Mesenchymal stem cell (in vitro differentiated cells and primary cell): ENCODE measurements at regions not wholly inside any gene's neighbourhood (a gene's known extent, or its start where the extent isn't known, plus 50 kb on each side); places are given as distances from the start of the nearest gene placed in this dataset.

Source experiments
- DNase-seq: peaks from one replicate; pipeline ENCODE4 v3.0.0-alpha.2; 2013
- H2AFZ ChIP-seq: one replicate; pipeline ENCODE4 v1.6.1; 2013; ENCODE audit warnings: low read depth, mild to moderate bottlenecking, control low read depth, inconsistent platforms, low read length, moderate library complexity
- H2AK5ac ChIP-seq: 2 replicates; pipeline ENCODE4 v1.6.1; 2013; ENCODE audit warnings: low read length, moderate library complexity, mild to moderate bottlenecking, inconsistent platforms; ENCODE audit not compliant: severe bottlenecking
- H2BK120ac ChIP-seq: one replicate; pipeline ENCODE4 v1.6.1; 2013; ENCODE audit warnings: low read depth, mild to moderate bottlenecking, inconsistent platforms, low read length, moderate library complexity
- H2BK12ac ChIP-seq, 2 experiments: one replicate each; pipeline ENCODE4 v1.6.1; 2013; ENCODE audit warnings: inconsistent platforms in 2 of 2, low read length in 2 of 2, mild to moderate bottlenecking in 2 of 2, moderate library complexity in 2 of 2, control low read depth in 1 of 2
- H2BK15ac ChIP-seq: one replicate; pipeline ENCODE4 v1.6.1; 2013; ENCODE audit warnings: mild to moderate bottlenecking, low read depth, inconsistent platforms; ENCODE audit not compliant: poor library complexity, severe bottlenecking
- H2BK5ac ChIP-seq: 2 replicates; pipeline ENCODE4 v1.6.1; 2013; ENCODE audit warnings: low read depth, mild to moderate bottlenecking, low read length, control low read depth, inconsistent platforms; ENCODE audit not compliant: poor library complexity, severe bottlenecking
- H3K14ac ChIP-seq, 2 experiments: one replicate each; pipeline ENCODE4 v1.6.1; 2013; ENCODE audit warnings: inconsistent platforms in 2 of 2, low read length in 2 of 2, control low read depth in 1 of 2, mild to moderate bottlenecking in 1 of 2, moderate library complexity in 1 of 2
- H3K18ac ChIP-seq, 2 experiments: one replicate each; pipeline ENCODE4 v1.6.1; 2013; ENCODE audit warnings: inconsistent platforms in 2 of 2, low read length in 2 of 2, control low read depth in 1 of 2, low read depth in 1 of 2, mild to moderate bottlenecking in 1 of 2
- H3K23ac ChIP-seq, 2 experiments: one replicate each; pipeline ENCODE4 v1.6.1; 2013; ENCODE audit warnings: inconsistent platforms in 2 of 2, low read length in 2 of 2, mild to moderate bottlenecking in 2 of 2, moderate library complexity in 2 of 2, control low read depth in 1 of 2
- H3K27ac ChIP-seq: 2 replicates; pipeline ENCODE4 v1.5.1; 2013; ENCODE audit warnings: mild to moderate bottlenecking, moderate library complexity, low read length, control low read depth, inconsistent platforms; ENCODE audit not compliant: poor library complexity, severe bottlenecking
- H3K27me3 ChIP-seq, 2 experiments: 2 replicates each; pipeline versions ENCODE4 v1.6.1 to v1.7.0; 2013; ENCODE audit warnings: low read length in 2 of 2, mild to moderate bottlenecking in 2 of 2, moderate library complexity in 2 of 2, control low read depth in 1 of 2, inconsistent platforms in 1 of 2; ENCODE audit not compliant: control insufficient read depth in 1 of 2, insufficient read depth in 1 of 2
- H3K36me3 ChIP-seq, 2 experiments: 2 replicates each; pipeline versions ENCODE4 v1.6.1 to v1.7.0; 2013; ENCODE audit warnings: low read length in 2 of 2, control low read depth in 1 of 2, inconsistent platforms in 1 of 2, low read depth in 1 of 2, mild to moderate bottlenecking in 1 of 2; ENCODE audit not compliant: insufficient read depth in 2 of 2, control insufficient read depth in 1 of 2
- H3K4ac ChIP-seq, 2 experiments: one replicate each; pipeline ENCODE4 v1.6.1; 2013; ENCODE audit warnings: inconsistent platforms in 2 of 2, low read length in 2 of 2, mild to moderate bottlenecking in 2 of 2, moderate library complexity in 2 of 2, control low read depth in 1 of 2, low read depth in 1 of 2
- H3K4me1 ChIP-seq: 2 replicates; pipeline ENCODE4 v1.6.1; 2013; ENCODE audit warnings: low read depth, low read length, control low read depth; ENCODE audit not compliant: control insufficient read depth, insufficient read depth
- H3K4me2 ChIP-seq: 2 replicates; pipeline ENCODE4 v1.6.1; 2013; ENCODE audit warnings: low read length, mild to moderate bottlenecking, inconsistent platforms; ENCODE audit not compliant: poor library complexity, severe bottlenecking
- H3K4me3 ChIP-seq, 2 experiments: 2 replicates each; pipeline versions ENCODE4 v1.5.1 to v1.7.0; 2013; ENCODE audit warnings: low read length in 2 of 2, mild to moderate bottlenecking in 2 of 2, control low read depth in 1 of 2, low read depth in 1 of 2; ENCODE audit not compliant: insufficient read depth in 1 of 2
- H3K79me1 ChIP-seq: replicated peaks from 2 replicates; pipeline ENCODE4 v1.6.1; 2013; ENCODE audit warnings: mild to moderate bottlenecking, control low read depth, low read length, inconsistent platforms; ENCODE audit not compliant: poor library complexity, severe bottlenecking
- H3K9ac ChIP-seq: 2 replicates; pipeline ENCODE4 v1.7.0; 2013; ENCODE audit warnings: mild to moderate bottlenecking, low read length, moderate library complexity
- H3K9me3 ChIP-seq: 2 replicates; pipeline ENCODE4 v1.7.0; 2013; ENCODE audit warnings: mild to moderate bottlenecking, low read length; ENCODE audit not compliant: control insufficient read depth
- H4K8ac ChIP-seq: one replicate; pipeline ENCODE4 v1.6.1; 2013; ENCODE audit warnings: inconsistent platforms, mild to moderate bottlenecking, low read length, moderate library complexity
- H4K91ac ChIP-seq: one replicate; pipeline ENCODE4 v1.6.1; 2013; ENCODE audit warnings: mild to moderate bottlenecking, low read length, inconsistent platforms
- WGBS: methylation state at CpG from one replicate; pipeline ENCODE4 v1.1.7; 2013; ENCODE audit warnings: mixed read lengths; 5-methylcytosine and 5-hydroxymethylcytosine counted together

DNA sequence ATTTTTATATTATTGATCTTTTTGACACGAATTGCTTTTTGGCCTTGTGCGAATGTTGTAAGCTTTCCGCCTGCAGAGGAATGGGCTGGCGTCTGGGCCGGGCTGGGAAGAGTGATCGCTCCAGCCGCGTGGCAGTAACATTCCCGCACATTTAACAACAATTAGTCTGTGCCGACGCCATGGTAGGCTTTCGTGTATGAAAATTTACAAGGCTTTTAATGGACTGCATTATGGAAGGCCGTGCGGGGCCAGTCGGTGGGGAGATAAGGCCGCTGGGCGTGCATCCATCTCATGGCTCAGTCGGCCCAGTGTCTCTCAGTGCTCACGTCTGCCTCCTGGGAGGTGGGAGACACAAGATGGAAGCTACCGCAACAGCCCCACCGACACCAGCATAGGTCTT lies 142.2 kb downstream of the PHETA1 start:
- no peak overlapping the region for H3K23ac ChIP-seq
- no peak overlapping the region for H3K4me2 ChIP-seq
- no peak overlapping the region for H3K27ac ChIP-seq
- no peak overlapping the region for H3K4me3 ChIP-seq
- H3K4ac ChIP-seq = no peak overlapping the region
- no peak overlapping the region for H2BK5ac ChIP-seq
- H3K27me3 ChIP-seq = peaks cover 11 to 24% of the 10 kb centered on the region in 2 experiments
- no peaks in the 10 kb centered on the region for H3K36me3 ChIP-seq
- DNase-seq = no peak
- H3K14ac ChIP-seq = no peak overlapping the region
- H2BK15ac ChIP-seq = no peak overlapping the region
- no peaks in the 10 kb centered on the region for H3K79me1 ChIP-seq
- H3K9ac ChIP-seq = no peak overlapping the region
- H3K18ac ChIP-seq = no peak overlapping the region
- no peaks in the 10 kb centered on the region for H3K4me1 ChIP-seq
- H2AFZ ChIP-seq = no peak overlapping the region
- H4K8ac ChIP-seq = no peak overlapping the region
- WGBS = 90% methylated on average over 21 of the region's 21 CpGs
- no peak overlapping the region for H4K91ac ChIP-seq
- no peak overlapping the region for H2AK5ac ChIP-seq
- no peak overlapping the region for H2BK12ac ChIP-seq
- no peak overlapping the region for H2BK120ac ChIP-seq
- no peaks in the 10 kb centered on the region for H3K9me3 ChIP-seq

DNA sequence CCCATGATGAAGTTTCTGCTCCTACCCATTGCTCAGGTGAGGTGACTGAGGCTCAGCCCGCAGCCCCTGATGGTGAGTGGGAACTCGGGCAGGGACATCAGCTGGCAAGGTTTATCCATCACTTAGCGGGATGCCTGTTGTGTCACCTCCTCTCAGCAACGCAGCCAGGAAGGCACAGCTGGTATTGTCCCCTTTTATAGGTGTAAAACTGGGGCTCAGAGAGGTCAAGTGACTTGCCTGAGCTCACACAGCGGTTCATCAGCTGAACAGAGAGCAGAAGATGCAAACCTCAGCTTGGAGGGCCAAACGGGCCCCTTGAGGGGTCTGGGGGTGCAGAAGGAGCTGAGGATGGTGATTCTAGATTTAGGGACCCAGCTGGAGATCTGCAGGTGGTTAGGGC lies 143.6 kb downstream of the PHETA1 start:
- H3K23ac ChIP-seq = no peak overlapping the region
- H4K91ac ChIP-seq = no peak overlapping the region
- H2BK15ac ChIP-seq = no peak overlapping the region
- H3K9ac ChIP-seq = no peak overlapping the region
- no peak overlapping the region for H3K4me2 ChIP-seq
- 76% methylated on average over 6 of the region's 6 CpGs for WGBS
- no peak overlapping the region for H3K27ac ChIP-seq
- DNase-seq = no peak
- no peak overlapping the region for H3K4me3 ChIP-seq
- H3K36me3 ChIP-seq = no peaks in the 10 kb centered on the region
- no peak overlapping the region for H2AFZ ChIP-seq
- H2BK12ac ChIP-seq = no peak overlapping the region
- peaks cover 11 to 16% of the 10 kb centered on the region in 2 experiments for H3K27me3 ChIP-seq
- no peaks in the 10 kb centered on the region for H3K4me1 ChIP-seq
- H3K14ac ChIP-seq = peak overlapping the region in 1 of 2 experiments; percentile 39
- no peaks in the 10 kb centered on the region for H3K9me3 ChIP-seq
- no peak overlapping the region for H2BK5ac ChIP-seq
- no peak overlapping the region for H2BK120ac ChIP-seq
- no peaks in the 10 kb centered on the region for H3K79me1 ChIP-seq
- no peak overlapping the region for H3K18ac ChIP-seq
- H4K8ac ChIP-seq = no peak overlapping the region
- no peak overlapping the region for H3K4ac ChIP-seq
- H2AK5ac ChIP-seq = no peak overlapping the region

DNA sequence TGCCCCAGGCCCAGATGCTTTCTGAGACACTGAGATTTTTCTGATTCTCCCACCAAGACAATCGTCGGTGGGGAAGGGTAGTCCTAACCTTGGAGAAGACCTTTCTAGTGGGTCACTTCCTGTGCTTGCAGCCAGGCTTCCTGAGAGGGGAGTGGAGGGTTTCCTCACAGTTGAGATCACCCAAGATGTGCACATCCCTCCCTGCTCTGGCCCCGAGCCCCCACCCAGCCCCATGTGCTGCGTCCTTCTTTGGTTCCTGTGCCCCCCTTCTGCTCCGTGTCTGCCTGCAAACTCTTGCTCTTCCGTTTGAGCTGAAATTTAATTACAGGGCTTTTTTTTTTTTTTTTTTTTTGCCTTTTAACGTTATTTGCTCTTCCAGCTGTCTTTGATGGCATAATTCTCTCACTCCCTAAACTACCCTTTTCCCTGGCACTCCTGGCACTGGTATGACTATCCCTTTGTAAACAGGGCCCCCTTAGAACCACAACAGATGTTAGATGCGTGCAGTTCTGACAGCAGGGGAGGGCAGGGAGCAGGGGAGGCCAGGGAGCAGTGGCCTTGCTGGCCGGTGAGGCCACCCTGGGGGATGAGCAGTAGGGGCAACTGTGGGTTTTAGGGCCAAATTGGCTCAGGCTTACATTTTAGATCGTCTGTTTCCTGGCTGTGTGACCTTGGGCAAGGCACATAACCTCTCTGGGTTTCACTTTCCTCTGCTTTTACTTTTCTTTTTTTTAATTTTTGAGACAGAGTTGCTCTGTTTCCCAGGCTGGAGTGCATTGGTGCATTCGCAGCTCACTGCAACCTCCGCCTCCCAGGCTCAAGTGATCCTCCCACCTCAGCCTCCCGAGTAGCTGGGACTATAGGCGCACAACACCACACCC lies 144.5 kb downstream of the PHETA1 start:
- WGBS = 44% methylated on average over 8 of the region's 14 CpGs
- no peak overlapping the region for H3K18ac ChIP-seq

DNA sequence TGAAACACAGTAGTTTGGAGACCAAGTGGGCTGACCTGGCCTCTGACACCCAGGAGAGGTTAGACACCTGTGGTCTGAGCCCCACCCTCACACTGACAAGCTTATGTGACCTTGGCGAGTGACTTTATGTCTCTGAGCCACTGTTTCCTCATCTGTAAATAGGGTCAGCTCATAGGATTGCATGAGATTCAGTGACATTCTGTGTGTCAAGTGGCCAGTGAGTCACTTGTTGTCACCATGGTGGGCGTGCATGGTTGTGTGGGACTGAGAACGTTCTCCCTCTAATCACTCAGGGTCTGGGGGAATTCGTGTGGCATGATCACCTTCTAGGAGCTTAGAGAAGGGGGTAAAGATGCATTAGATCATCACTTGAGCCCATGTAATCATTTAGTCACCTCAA lies 146.4 kb downstream of the PHETA1 start:
- Histone ChIP-seq H3K18ac (no peak overlapping the region), H3K23ac (no peak overlapping the region), H3K27ac (no peak overlapping the region), H3K4me2 (no peak overlapping the region), H4K91ac (no peak overlapping the region), H3K4me3 (no peak overlapping the region), H4K8ac (no peak overlapping the region), H3K27me3 (peaks cover 15 to 17% of the 10 kb centered on the region in 2 experiments), H3K36me3 (no peaks in the 10 kb centered on the region), H2BK12ac (no peak overlapping the region), H3K4ac (no peak overlapping the region), H3K9ac (no peak overlapping the region), H3K14ac (no peak overlapping the region), H2AFZ (no peak overlapping the region), H3K9me3 (no peaks in the 10 kb centered on the region), H3K79me1 (no peaks in the 10 kb centered on the region), H2AK5ac (no peak overlapping the region), H2BK120ac (no peak overlapping the region), H2BK15ac (no peak overlapping the region), H2BK5ac (no peak overlapping the region), H3K4me1 (no peaks in the 10 kb centered on the region)
- DNase-seq = no peak
- WGBS = 100% methylated on average over 1 of the region's 4 CpGs

More for the DNA sequence above, 144.5 kb downstream of the PHETA1 start:
- H2AK5ac ChIP-seq = no peak overlapping the region
- no peaks in the 10 kb centered on the region for H3K4me1 ChIP-seq
- no peak overlapping the region for H2AFZ ChIP-seq
- H4K8ac ChIP-seq = no peak overlapping the region
- H2BK5ac ChIP-seq = no peak overlapping the region
- peak overlapping the region; percentile 20 for H4K91ac ChIP-seq
- peaks cover 11 to 13% of the 10 kb centered on the region in 2 experiments for H3K27me3 ChIP-seq
- H2BK120ac ChIP-seq = no peak overlapping the region
- H3K36me3 ChIP-seq = no peaks in the 10 kb centered on the region
- no peak overlapping the region for H3K9ac ChIP-seq
- H3K9me3 ChIP-seq = no peaks in the 10 kb centered on the region
- H3K27ac ChIP-seq = no peak overlapping the region
- H3K4me3 ChIP-seq = no peak overlapping the region
- H3K14ac ChIP-seq = peak overlapping the region in 1 of 2 experiments; percentile 7
- no peak overlapping the region for H3K4ac ChIP-seq
- H3K79me1 ChIP-seq = no peaks in the 10 kb centered on the region
- no peak overlapping the region for H3K4me2 ChIP-seq
- H2BK15ac ChIP-seq = no peak overlapping the region
- H2BK12ac ChIP-seq = no peak overlapping the region
- no peak for DNase-seq
- H3K23ac ChIP-seq = no peak overlapping the region
